ENCODE measurements at regions not wholly inside any gene's neighbourhood (a gene's known extent, or its start where the extent isn't known, plus 50 kb on each side); places are given as distances from the start of the nearest gene placed in this dataset.

DNA sequence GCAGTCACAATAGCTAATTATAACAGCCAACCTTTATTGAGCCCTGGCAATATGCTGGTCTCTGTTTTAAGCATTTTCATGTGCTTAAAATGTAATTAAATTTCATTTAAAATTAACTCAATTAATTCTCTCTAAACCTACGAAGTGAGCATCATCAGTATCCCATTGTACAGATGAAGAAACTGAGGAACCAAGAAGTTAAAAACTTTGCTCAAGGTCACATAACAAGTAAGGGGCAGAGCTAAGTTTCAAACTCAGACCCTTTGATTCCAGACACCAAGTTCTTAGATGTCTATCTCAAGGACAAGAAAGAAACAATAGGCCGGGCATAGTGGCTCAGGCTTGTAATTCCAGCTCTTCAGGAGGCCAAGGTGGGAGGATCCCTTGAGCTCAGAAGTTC, 55.9 kb upstream of the NFKB1 start:
- H3K27me3 Mint-ChIP-seq = peaks cover 3% of the 10 kb centered on the region
- no peak for DNase-seq
- H3K4me3 Mint-ChIP-seq = no peak overlapping the region
- H3K27ac Mint-ChIP-seq = no peak overlapping the region
- H3K36me3 Mint-ChIP-seq (ENCODE audit: low read depth) = no peaks in the 10 kb centered on the region
- ChIA-PET CTCF (interaction anchor here (1.1 to 1.3 kb wide), 3 partner anchors 8 to 649 kb away, joined by 3 to 4 read pairs (median 3); no protein-coding TSS in a partner anchor), POLR2A (no interaction called here)
- peaks cover 36% of the 10 kb centered on the region for H3K4me1 Mint-ChIP-seq
- no peaks in the 10 kb centered on the region for H3K9me3 Mint-ChIP-seq

DNA sequence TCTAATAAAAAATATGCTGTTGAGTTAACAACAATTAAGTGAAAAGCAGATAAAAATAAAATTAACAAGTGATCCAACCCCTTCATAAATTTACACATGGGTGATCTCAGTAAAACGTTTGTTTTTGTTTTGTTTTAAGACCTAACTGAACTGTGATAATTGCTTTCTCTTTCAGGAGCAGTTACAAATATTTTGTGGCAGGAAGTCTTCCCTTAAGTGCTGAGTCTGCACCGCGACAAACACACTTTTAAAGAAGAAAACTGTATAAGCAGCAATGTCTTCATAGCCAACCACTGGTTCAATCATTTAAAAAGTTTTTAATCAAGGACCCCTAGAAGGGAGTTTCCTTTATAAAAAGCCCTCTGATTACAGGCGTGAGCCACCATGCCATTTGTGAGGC, 53.7 kb upstream of the NFKB1 start:
- peak; percentile 50 for DNase-seq
- H3K4me1 Mint-ChIP-seq = peaks cover 45% of the 10 kb centered on the region
- H3K27ac Mint-ChIP-seq = peak overlapping the region; percentile 47
- H3K27me3 Mint-ChIP-seq = peaks cover 3% of the 10 kb centered on the region
- H3K9me3 Mint-ChIP-seq = no peaks in the 10 kb centered on the region
- peak overlapping the region; percentile 23 for H3K4me3 Mint-ChIP-seq
- no peaks in the 10 kb centered on the region for H3K36me3 Mint-ChIP-seq (ENCODE audit: low read depth)
- POLR2A ChIA-PET = no interaction called here
- CTCF ChIA-PET = interaction anchor here (1.1 kb wide), 1 partner anchor 9 kb away, joined by 3 read pairs; no protein-coding TSS in a partner anchor

DNA sequence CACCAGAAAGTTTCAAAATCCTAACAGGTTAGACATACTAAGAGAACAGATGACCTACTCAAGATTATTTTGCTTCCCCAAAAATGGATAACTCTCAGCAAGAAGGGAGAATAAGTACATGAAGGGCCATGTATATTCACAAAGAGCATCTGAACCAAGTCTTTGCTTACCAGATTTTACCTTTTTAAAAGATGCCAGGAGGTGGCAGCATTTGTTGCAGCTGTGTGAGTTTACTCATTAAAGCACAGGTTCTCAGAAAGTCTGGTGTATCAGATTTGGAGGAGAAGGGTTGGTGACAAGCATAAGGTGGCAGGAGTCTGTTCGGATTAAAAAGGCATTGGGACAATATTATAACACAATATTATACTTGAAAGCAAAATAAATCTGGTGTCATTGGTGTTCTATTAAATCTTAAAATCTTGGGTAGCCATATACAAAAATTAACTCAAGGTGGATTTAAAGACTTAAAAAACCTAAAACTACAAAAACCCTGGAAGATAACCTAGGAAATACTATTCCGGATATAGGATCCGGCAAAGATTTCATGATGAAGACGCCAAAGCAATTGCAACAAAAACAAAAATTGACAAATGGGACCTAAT, 51.3 kb upstream of the NFKB1 start:
- Mint-ChIP-seq H3K27ac (peak overlapping the region; percentile 10), H3K4me3 (no peak overlapping the region), H3K4me1 (peaks cover 47% of the 10 kb centered on the region), H3K27me3 (no peaks in the 10 kb centered on the region), H3K9me3 (no peaks in the 10 kb centered on the region), H3K36me3 (ENCODE audit: low read depth) (no peaks in the 10 kb centered on the region)
- ChIA-PET POLR2A (no interaction called here), CTCF (interaction anchor here (1.1 to 1.7 kb wide), 3 partner anchors 15 to 176 kb away, joined by 3 to 6 read pairs (median 6); no protein-coding TSS in a partner anchor)
- peak; percentile 79 for DNase-seq

DNA sequence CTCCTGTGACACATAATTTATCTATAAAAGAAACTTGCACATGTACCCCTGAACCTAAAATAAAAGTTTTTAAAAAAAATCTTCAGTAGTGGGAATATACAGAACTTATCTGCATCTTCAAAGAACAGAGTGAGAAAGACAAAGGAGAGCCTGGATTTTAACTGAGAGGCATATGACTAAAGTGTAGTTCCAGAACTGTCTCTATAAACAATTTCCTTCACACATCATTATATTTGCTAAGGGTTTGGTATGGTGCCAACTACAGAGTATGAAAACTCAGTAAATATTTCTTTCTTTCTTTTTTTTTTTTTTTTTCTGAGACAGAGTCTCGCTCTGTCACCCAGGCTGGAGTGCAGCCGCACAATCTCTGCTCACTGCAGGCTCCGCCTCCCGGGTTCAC, 49.9 kb upstream of the NFKB1 start:
- Mint-ChIP-seq H3K36me3 (ENCODE audit: low read depth) (no peaks in the 10 kb centered on the region), H3K9me3 (no peaks in the 10 kb centered on the region), H3K4me3 (no peak overlapping the region), H3K27me3 (no peaks in the 10 kb centered on the region), H3K27ac (peak overlapping the region; percentile 38), H3K4me1 (peaks cover 46% of the 10 kb centered on the region)
- no peak for DNase-seq
- ChIA-PET CTCF (interaction anchor here (0.7 kb wide), 1 partner anchor 91 kb away, joined by 3 read pairs; no protein-coding TSS in a partner anchor), POLR2A (no interaction called here)
